Trophoblast cell (in vitro differentiated cells and primary cell): ENCODE measurements at regions not wholly inside any gene's neighbourhood (a gene's known extent, or its start where the extent isn't known, plus 50 kb on each side); places are given as distances from the start of the nearest gene placed in this dataset.

Experiments
- DNase-seq, 2 donors: peaks; one replicate each; pipeline ENCODE4 v3.0.0-alpha.2; 2016
- H2AFZ ChIP-seq: 2 replicates; pipeline ENCODE4 v1.6.1; 2013; ENCODE audit warnings: low read length, moderate library complexity, mild to moderate bottlenecking; ENCODE audit not compliant: insufficient read depth, poor library complexity
- H2AK5ac ChIP-seq: 2 replicates; pipeline ENCODE4 v1.6.1; 2013; ENCODE audit warnings: mild to moderate bottlenecking, low read length
- H2BK120ac ChIP-seq: 2 replicates; pipeline ENCODE4 v1.6.1; 2013; ENCODE audit warnings: low read length, mild to moderate bottlenecking, moderate library complexity; ENCODE audit not compliant: insufficient read depth, poor library complexity
- H2BK12ac ChIP-seq: 2 replicates; pipeline ENCODE4 v1.6.1; 2013; ENCODE audit warnings: mild to moderate bottlenecking, low read length, moderate library complexity
- H2BK5ac ChIP-seq: 2 replicates; pipeline ENCODE4 v1.6.1; 2013; ENCODE audit warnings: low read length, low read depth, moderate library complexity, mild to moderate bottlenecking; ENCODE audit not compliant: poor library complexity
- H3K14ac ChIP-seq: 2 replicates; pipeline ENCODE4 v1.6.1; 2013; ENCODE audit warnings: mild to moderate bottlenecking, low read length
- H3K18ac ChIP-seq: 2 replicates; pipeline ENCODE4 v1.6.1; 2013; ENCODE audit warnings: mild to moderate bottlenecking, low read length
- H3K23ac ChIP-seq: 2 replicates; pipeline ENCODE4 v1.6.1; 2013; ENCODE audit warnings: low read length
- H3K27ac ChIP-seq: 2 replicates; pipeline ENCODE4 v1.5.1; 2013; ENCODE audit warnings: low read depth, mild to moderate bottlenecking, inconsistent platforms, low read length, moderate library complexity
- H3K27me3 ChIP-seq: 2 replicates; pipeline ENCODE4 v1.6.1; 2013; ENCODE audit warnings: inconsistent platforms, mild to moderate bottlenecking, low read length, moderate library complexity; ENCODE audit not compliant: insufficient read depth
- H3K36me3 ChIP-seq, 2 experiments: 1 replicate in 1 of 2; 2 replicates in 1 of 2; pipeline ENCODE4 v1.6.1; 2013; ENCODE audit warnings: low read length in 2 of 2, mild to moderate bottlenecking in 2 of 2, moderate library complexity in 1 of 2; ENCODE audit not compliant: insufficient read depth in 2 of 2, control insufficient read depth in 1 of 2
- H3K4ac ChIP-seq: 2 replicates; pipeline ENCODE4 v1.6.1; 2013; ENCODE audit warnings: low read depth, mild to moderate bottlenecking, low read length, moderate library complexity
- H3K4me1 ChIP-seq, 2 experiments: 1 replicate in 1 of 2; 2 replicates in 1 of 2; pipeline ENCODE4 v1.6.1; 2013; ENCODE audit warnings: low read length in 2 of 2, mild to moderate bottlenecking in 2 of 2, moderate library complexity in 1 of 2; ENCODE audit not compliant: insufficient read depth in 2 of 2, control insufficient read depth in 1 of 2
- H3K4me2 ChIP-seq: 2 replicates; pipeline ENCODE4 v1.6.1; 2013; ENCODE audit warnings: inconsistent platforms, mild to moderate bottlenecking, low read length, moderate library complexity
- H3K4me3 ChIP-seq: 2 replicates; pipeline ENCODE4 v1.5.1; 2013; ENCODE audit warnings: mild to moderate bottlenecking, low read depth, low read length, inconsistent platforms
- H3K79me1 ChIP-seq: one replicate; pipeline ENCODE4 v1.6.1; 2013; ENCODE audit warnings: low read length
- H3K79me2 ChIP-seq: 2 replicates; pipeline ENCODE4 v1.6.1; 2013; ENCODE audit warnings: low read length, mild to moderate bottlenecking; ENCODE audit not compliant: control insufficient read depth, insufficient read depth, poor library complexity
- H3K9ac ChIP-seq: 2 replicates; pipeline ENCODE4 v1.6.1; 2013; ENCODE audit warnings: mild to moderate bottlenecking, low read length
- H3K9me3 ChIP-seq: 2 replicates; pipeline ENCODE4 v1.6.1; 2013; ENCODE audit warnings: low read depth, mild to moderate bottlenecking, control low read depth, inconsistent platforms, low read length; ENCODE audit not compliant: insufficient read depth
- H4K12ac ChIP-seq: 2 replicates; pipeline ENCODE4 v1.6.1; 2013; ENCODE audit warnings: low read depth, mild to moderate bottlenecking, low read length, moderate library complexity
- H4K8ac ChIP-seq: 2 replicates; pipeline ENCODE4 v1.6.1; 2013; ENCODE audit warnings: low read depth, mild to moderate bottlenecking, low read length, moderate library complexity
- H4K91ac ChIP-seq: one replicate; pipeline ENCODE4 v1.6.1; 2013; ENCODE audit warnings: low read depth, mild to moderate bottlenecking, low read length, moderate library complexity
- WGBS: extraction: QIAGEN DNeasy Blood & Tissue Kit; methylation state at CpG from one replicate; pipeline ENCODE4 v1.1.7; 2013; ENCODE audit warnings: missing lambda C conversion rate; ENCODE audit not compliant: insufficient read length, insufficient coverage; ENCODE audit errors: extremely low coverage; 5-methylcytosine and 5-hydroxymethylcytosine counted together

DNA sequence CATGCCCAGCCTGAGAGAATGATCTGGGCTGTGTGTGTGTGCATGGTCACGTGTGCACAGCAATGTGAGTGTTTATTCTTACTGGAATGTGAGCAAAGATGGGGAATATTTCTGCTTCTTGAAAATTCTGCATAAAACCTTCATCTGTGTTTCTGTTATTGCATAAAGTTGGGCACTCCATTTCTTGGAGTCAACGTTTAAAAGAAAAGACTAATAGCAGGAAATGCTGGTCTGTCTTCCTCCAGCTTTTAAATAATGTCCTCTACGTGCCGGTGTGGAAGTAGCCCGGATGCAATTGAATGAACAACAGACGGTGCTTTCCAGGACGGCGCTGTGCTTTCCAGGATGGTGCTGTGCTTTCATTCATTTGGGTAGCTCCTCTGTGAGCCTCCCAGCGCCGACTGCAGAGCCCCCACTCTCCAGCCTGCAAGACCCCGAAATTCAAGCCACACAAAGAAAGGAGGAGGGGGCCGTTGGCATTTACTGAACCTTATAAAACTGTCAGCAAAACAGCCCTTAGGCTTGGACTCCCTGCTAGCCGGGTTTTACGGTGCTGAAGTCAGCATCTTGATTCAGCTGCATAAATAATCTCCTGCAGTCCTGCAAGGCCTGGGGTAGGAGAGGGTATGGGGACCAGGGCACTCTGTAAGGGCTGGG is 158.2 kb upstream of the PRKCQ start:
- no peak overlapping the region for H2BK120ac ChIP-seq
- peaks cover 8% of the 10 kb centered on the region in 2 experiments for H3K4me1 ChIP-seq
- no peak overlapping the region for H2BK5ac ChIP-seq
- no peaks in the 10 kb centered on the region for H3K27me3 ChIP-seq
- no peak overlapping the region for H2AFZ ChIP-seq
- no peak overlapping the region for H2BK12ac ChIP-seq
- no peak overlapping the region for H3K23ac ChIP-seq
- no peak overlapping the region for H2AK5ac ChIP-seq
- H3K4ac ChIP-seq, result no peak overlapping the region
- H3K36me3 ChIP-seq, result no peaks in the 10 kb centered on the region
- WGBS, result no CpG with 5 or more reads among the region's 14 CpGs
- DNase-seq, result peak; percentile 54 to 76
- H3K27ac ChIP-seq, result no peak overlapping the region
- no peak overlapping the region for H3K18ac ChIP-seq
- no peak overlapping the region for H4K12ac ChIP-seq
- H3K14ac ChIP-seq, result no peak overlapping the region
- no peaks in the 10 kb centered on the region for H3K9me3 ChIP-seq
- H3K9ac ChIP-seq, result no peak overlapping the region
- no peaks in the 10 kb centered on the region for H3K79me2 ChIP-seq
- peaks cover 2% of the 10 kb centered on the region for H3K79me1 ChIP-seq
- peak overlapping the region; percentile 2 for H4K8ac ChIP-seq
- H4K91ac ChIP-seq, result no peak overlapping the region
- no peak overlapping the region for H3K4me3 ChIP-seq
- no peak overlapping the region for H3K4me2 ChIP-seq

- no peak overlapping the region for H3K9ac ChIP-seq
Measured at GRCh38 chr10:6737758-6738111, 157.7 kb upstream of the PRKCQ start.

GRCh38 chr10:6737080-6737641 is 157.1 kb upstream of the PRKCQ start:
- H3K27ac ChIP-seq, result no peak overlapping the region

More at GRCh38 chr10:6737758-6738111, 157.7 kb upstream of the PRKCQ start:
- Histone ChIP-seq H2BK5ac (no peak overlapping the region), H4K12ac (no peak overlapping the region), H3K27me3 (no peaks in the 10 kb centered on the region), H2AK5ac (no peak overlapping the region), H2BK12ac (no peak overlapping the region), H3K4ac (no peak overlapping the region), H2BK120ac (no peak overlapping the region), H3K27ac (no peak overlapping the region), H3K36me3 (no peaks in the 10 kb centered on the region), H3K4me2 (no peak overlapping the region), H3K9me3 (no peaks in the 10 kb centered on the region), H3K4me1 (peaks cover 5 to 8% of the 10 kb centered on the region in 2 experiments), H3K4me3 (no peak overlapping the region), H2AFZ (no peak overlapping the region), H3K23ac (no peak overlapping the region), H4K8ac (no peak overlapping the region), H4K91ac (no peak overlapping the region), H3K18ac (no peak overlapping the region), H3K14ac (no peak overlapping the region), H3K79me1 (peaks cover 2% of the 10 kb centered on the region), H3K79me2 (no peaks in the 10 kb centered on the region)
- DNase-seq, result no peak
- no CpG with 5 or more reads among the region's 6 CpGs for WGBS

DNA sequence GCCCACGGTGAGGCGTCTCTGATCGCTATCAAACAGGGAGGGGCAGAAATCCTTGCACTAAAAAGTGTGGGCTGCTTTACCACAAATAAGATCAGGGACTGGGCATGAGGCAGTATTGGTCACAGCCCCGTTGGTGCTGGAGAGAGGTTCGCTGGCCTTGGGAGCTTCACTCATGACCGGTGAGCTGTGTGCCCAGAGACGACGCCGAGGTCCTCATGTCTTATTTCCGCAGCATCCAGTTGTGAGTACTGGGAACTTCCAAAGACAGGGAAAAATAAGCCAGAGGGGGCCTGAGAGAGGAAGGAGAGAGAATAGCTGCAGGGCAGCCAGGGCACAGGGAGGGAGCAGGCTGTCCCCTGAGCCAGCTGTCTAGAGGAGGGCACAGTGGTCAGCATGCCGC is 154.2 kb upstream of the PRKCQ start:
- H3K4ac ChIP-seq, result no peak overlapping the region
- no peak overlapping the region for H3K23ac ChIP-seq
- H2AFZ ChIP-seq, result no peak overlapping the region
- H3K27me3 ChIP-seq, result no peaks in the 10 kb centered on the region
- peak in 1 of 2 donors; percentile 56 for DNase-seq
- no peaks in the 10 kb centered on the region for H3K9me3 ChIP-seq
- no peak overlapping the region for H2BK120ac ChIP-seq
- peaks cover 5 to 8% of the 10 kb centered on the region in 2 experiments for H3K4me1 ChIP-seq
- no peak overlapping the region for H3K4me3 ChIP-seq
- H3K36me3 ChIP-seq, result no peaks in the 10 kb centered on the region
- peaks cover 2% of the 10 kb centered on the region for H3K79me1 ChIP-seq
- H3K4me2 ChIP-seq, result no peak overlapping the region
- no peak overlapping the region for H3K14ac ChIP-seq
- no peak overlapping the region for H2AK5ac ChIP-seq
- no peaks in the 10 kb centered on the region for H3K79me2 ChIP-seq
- no peak overlapping the region for H3K27ac ChIP-seq
- H2BK5ac ChIP-seq, result no peak overlapping the region
- no CpG with 5 or more reads among the region's 11 CpGs for whole genome bisulfite sequencing
- no peak overlapping the region for H4K12ac ChIP-seq
- H4K8ac ChIP-seq, result no peak overlapping the region
- no peak overlapping the region for H3K18ac ChIP-seq
- H3K9ac ChIP-seq, result no peak overlapping the region
- no peak overlapping the region for H2BK12ac ChIP-seq
- no peak overlapping the region for H4K91ac ChIP-seq

More at GRCh38 chr10:6737080-6737641, 157.1 kb upstream of the PRKCQ start:
- no peak overlapping the region for H3K23ac ChIP-seq
- no peak overlapping the region for H2AFZ ChIP-seq
- no peak overlapping the region for H4K91ac ChIP-seq
- H2BK5ac ChIP-seq, result no peak overlapping the region
- peak overlapping the region; percentile 11 for H2BK120ac ChIP-seq
- no CpG with 5 or more reads among the region's 9 CpGs for WGBS
- H2BK12ac ChIP-seq, result no peak overlapping the region
- H4K12ac ChIP-seq, result no peak overlapping the region
- H3K9me3 ChIP-seq, result no peaks in the 10 kb centered on the region
- no peak overlapping the region for H3K18ac ChIP-seq
- no peak overlapping the region for H3K14ac ChIP-seq
- H3K36me3 ChIP-seq, result no peaks in the 10 kb centered on the region
- H3K4me2 ChIP-seq, result peak overlapping the region; percentile 16
- no peak overlapping the region for H4K8ac ChIP-seq
- H3K27me3 ChIP-seq, result no peaks in the 10 kb centered on the region
- H3K79me1 ChIP-seq, result peaks cover 2% of the 10 kb centered on the region
- no peaks in the 10 kb centered on the region for H3K79me2 ChIP-seq
- peaks cover 5 to 8% of the 10 kb centered on the region in 2 experiments for H3K4me1 ChIP-seq
- H3K4me3 ChIP-seq, result no peak overlapping the region
- H2AK5ac ChIP-seq, result no peak overlapping the region
- no peak for DNase-seq
- no peak overlapping the region for H3K4ac ChIP-seq
- H3K9ac ChIP-seq, result no peak overlapping the region
